ENCODE measurements at regions not wholly inside any gene's neighbourhood (a gene's known extent, or its start where the extent isn't known, plus 50 kb on each side); places are given as distances from the start of the nearest gene placed in this dataset.

DNA sequence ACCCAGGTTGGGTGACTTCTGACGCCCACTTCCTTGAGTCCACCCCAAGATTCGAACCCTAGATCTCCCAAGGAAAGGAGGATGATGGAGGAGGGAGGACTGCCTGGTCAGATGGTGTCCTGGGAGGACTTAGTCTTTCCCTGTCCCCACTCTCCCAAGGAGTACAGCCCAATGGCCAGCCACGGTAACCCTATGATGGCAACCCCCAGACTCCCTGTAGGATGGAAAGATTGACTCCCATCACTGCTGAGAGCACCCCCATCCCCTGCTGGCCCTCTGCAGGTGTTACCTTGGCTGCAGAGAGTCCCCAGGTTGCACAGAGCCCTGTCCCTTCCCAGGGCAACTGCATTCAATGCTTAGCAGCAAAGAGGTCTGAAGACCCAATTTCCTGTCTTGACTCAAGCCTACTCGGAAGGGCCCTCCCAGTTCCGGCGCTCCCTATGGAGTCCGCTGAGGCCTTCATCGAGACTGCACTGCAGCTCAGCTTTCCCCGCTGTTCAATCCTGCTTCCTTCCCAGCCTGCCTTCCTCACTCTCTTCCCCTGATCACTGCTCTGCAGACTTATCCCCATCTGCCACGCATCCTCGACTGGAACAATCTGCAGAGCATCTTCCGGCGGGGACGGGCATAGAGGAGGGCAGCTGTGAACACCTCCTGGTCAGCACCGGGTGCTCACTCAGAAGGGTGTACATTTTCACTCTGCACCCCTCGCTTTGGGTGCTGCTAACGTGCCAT, 50.8 kb upstream of the OCM2 start:
- no peak for TF ChIP-seq JUND (IDR thresholded peaks at IDR 0.05; ENCODE audit: low read depth)
- no peak for DNase-seq (ENCODE audit: low read depth in 1 of 2, low spot score in 1 of 2)
- in situ Hi-C loops (cut with HindIII; ENCODE audit: low pct_unique_long_range_greater_than_20kb, low sequenced_read_pairs) = no loop called here

DNA sequence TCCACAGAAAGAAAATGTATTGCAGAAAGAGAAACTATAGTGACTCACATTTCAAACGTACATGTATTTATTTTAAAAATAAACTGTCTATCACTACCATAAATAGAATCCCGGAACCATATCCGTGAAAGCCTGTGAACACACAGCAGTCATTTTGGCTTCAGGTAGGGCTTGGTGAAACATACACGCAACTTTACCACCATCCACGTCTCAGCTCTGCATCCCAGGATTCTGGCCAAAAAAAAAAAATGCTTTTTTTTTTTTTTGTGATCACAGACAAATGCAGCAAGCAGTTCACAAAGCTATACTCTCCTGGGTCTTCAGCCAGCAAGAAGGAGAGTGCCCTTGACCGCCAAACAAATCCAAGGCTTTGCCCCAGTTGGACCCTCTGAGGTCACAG, 56.8 kb upstream of the OCM2 start:
- in situ Hi-C loops (cut with HindIII; ENCODE audit: low pct_unique_long_range_greater_than_20kb, low sequenced_read_pairs) = no loop called here
- TF ChIP-seq JUND (IDR thresholded peaks at IDR 0.05; ENCODE audit: low read depth) = no peak
- no peak for DNase-seq (ENCODE audit: low read depth in 1 of 2, low spot score in 1 of 2)

DNA sequence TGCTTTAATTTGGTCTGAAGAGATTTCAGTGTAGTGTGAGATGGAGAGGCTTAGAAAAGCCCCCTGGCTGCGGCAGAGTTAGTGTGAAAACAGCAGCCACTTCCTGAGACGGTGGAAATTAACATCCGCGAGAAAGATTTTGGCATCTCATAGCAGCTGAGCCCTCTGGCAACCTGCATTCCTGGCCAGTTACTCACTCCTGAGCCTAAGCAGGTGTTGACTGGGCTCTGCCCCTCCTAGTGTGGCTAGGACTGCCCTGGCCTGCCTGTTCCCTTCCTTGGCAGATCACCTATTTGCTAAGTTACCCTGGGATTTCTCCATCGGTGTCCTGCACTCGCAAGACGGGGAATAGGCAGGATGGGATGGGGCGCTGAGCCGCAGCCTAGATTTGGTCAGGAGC, 57.6 kb upstream of the LMTK2 start:
- in situ Hi-C loops (cut with HindIII; ENCODE audit: low pct_unique_long_range_greater_than_20kb, low sequenced_read_pairs) = no loop called here
- peak; percentile 69; the same call in 1 of the 2 replicates for TF ChIP-seq JUND (IDR thresholded peaks at IDR 0.05; ENCODE audit: low read depth)
- peak; percentile 41 to 86 for DNase-seq (ENCODE audit: low read depth in 1 of 2, low spot score in 1 of 2)

DNA sequence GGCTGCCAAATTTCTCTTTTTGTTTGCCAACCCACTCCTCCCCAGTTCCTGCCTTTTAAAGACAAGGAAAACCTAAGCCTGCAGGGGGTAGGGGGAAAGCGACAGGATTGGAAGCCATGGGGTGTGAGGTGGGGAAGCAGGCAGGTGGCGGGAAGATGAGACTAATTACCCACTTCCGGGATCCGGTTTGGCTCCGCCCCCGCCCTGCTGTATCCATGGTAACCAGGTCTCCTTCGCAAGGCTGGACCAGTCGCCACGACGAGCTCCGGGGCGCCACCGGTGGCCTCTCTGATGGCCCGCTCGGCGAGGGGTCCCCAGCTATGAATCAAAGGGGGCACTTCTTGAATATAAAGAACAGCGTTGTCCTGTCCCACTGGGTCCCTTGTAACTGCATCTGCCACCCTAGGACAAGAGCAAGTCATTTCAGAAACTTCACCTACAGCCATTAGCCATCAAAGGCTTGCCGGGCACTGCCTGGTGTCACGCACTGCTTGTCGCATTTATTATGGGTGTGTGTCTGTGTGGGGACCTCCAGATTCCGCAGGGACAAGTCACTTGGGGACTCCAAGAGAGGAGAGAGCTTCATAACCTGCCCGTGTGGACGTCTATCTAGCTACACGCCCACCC, 55.4 kb upstream of the LMTK2 start:
- no peak for DNase-seq (ENCODE audit: low read depth in 1 of 2, low spot score in 1 of 2)
- in situ Hi-C loops (cut with HindIII; ENCODE audit: low pct_unique_long_range_greater_than_20kb, low sequenced_read_pairs) = no loop called here
- no peak for TF ChIP-seq JUND (IDR thresholded peaks at IDR 0.05; ENCODE audit: low read depth)

DNA sequence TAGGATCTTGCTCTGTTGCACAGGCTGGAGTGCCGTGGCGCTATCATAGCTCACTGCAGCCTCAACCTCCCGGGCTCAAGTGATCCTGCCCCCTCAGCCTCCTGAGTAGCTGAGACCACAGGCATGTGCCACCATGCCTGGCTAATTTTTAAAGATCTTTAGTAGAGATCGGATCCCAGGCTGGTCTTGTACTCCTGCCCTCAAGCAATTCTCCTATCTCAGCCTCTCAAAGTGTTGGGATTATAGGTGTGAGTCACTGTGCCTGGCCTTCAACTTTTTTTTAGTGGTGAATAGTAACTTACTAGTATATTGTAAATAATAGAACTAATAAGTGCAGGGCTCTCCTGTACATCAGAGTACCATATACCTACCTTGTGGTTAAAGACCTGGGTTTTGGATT, 52.1 kb upstream of the LMTK2 start:
- DNase-seq (ENCODE audit: low read depth in 1 of 2, low spot score in 1 of 2) = no peak
- in situ Hi-C loops (cut with HindIII; ENCODE audit: low pct_unique_long_range_greater_than_20kb, low sequenced_read_pairs) = no loop called here
- no peak for TF ChIP-seq JUND (IDR thresholded peaks at IDR 0.05; ENCODE audit: low read depth)

DNA sequence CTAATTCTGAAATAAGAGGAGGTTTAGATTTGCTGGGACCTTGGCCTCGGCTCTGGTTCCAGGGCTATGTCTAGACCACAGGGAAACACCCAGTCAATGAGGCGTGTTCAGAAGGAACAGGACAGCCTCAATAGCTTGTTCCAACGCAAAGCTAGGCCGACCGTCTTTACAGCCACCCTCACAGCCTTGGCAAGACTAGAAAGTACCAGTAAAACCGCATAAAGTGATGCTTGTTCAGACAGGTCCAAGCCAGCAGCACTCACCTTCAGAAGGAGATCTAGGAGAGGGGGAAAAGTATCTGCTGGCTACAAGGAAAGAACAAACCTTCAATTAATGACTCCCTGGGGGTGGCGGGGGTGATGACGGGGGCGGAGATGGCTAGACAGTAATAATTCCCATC, 50.1 kb upstream of the LMTK2 start:
- in situ Hi-C loops (cut with HindIII; ENCODE audit: low pct_unique_long_range_greater_than_20kb, low sequenced_read_pairs) = no loop called here
- no peak for DNase-seq (ENCODE audit: low read depth in 1 of 2, low spot score in 1 of 2)
- TF ChIP-seq JUND (IDR thresholded peaks at IDR 0.05; ENCODE audit: low read depth) = no peak
